ENCODE measurements at regions not wholly inside any gene's neighbourhood (a gene's known extent, or its start where the extent isn't known, plus 50 kb on each side); places are given as distances from the start of the nearest gene placed in this dataset.

GRCh38 chr4:43253541-43253940, 361.0 kb downstream of the GRXCR1 start:
- TF ChIP-seq GATA2 (IDR thresholded peaks at IDR 0.05; ENCODE audit: low read depth, low read length) (no peak), GATA3 (IDR thresholded peaks at IDR 0.05; ENCODE audit: low read depth, low read length) (no peak)

Data from SH-SY5Y (cell line).